Smooth muscle cell (in vitro differentiated cells): ENCODE measurements at regions not wholly inside any gene's neighbourhood (a gene's known extent, or its start where the extent isn't known, plus 50 kb on each side); places are given as distances from the start of the nearest gene placed in this dataset.

Experiments used
- DNase-seq: peaks from one replicate; lab custom pipeline; 2025; ENCODE audit not compliant: unreplicated experiment; lab: John Stamatoyannopoulos, UW
- H2AFZ ChIP-seq: fragments of 200-600 bp; sonication (generic); 2 replicates; pipeline ENCODE4 v1.6.0; 2016; ENCODE audit warnings: antibody characterized with exemption, low read depth, mild to moderate bottlenecking
- H3F3A ChIP-seq: fragments of 200-600 bp; sonication (generic); 2 replicates; pipeline ENCODE4 v1.6.0; 2017; ENCODE audit warnings: antibody characterized with exemption, low read depth
- H3K27ac ChIP-seq: fragments of 200-600 bp; sonication (generic); 2 replicates; pipeline ENCODE4 v1.5.1; 2016; ENCODE audit warnings: low read depth, mild to moderate bottlenecking
- H3K27me3 ChIP-seq: fragments of 200-600 bp; sonication (generic); 2 replicates; pipeline ENCODE4 v1.6.1; 2016; ENCODE audit warnings: low read depth, mild to moderate bottlenecking
- H3K36me3 ChIP-seq: fragments of 200-600 bp; sonication (generic); 2 replicates; pipeline ENCODE4 v1.5.1; 2016; ENCODE audit warnings: low read depth
- H3K4me1 ChIP-seq: fragments of 200-600 bp; sonication (generic); 2 replicates; pipeline ENCODE4 v1.5.1; 2016; ENCODE audit warnings: low read depth
- H3K4me2 ChIP-seq: fragments of 200-600 bp; sonication (generic); 2 replicates; pipeline ENCODE4 v1.6.0; 2016; ENCODE audit warnings: mild to moderate bottlenecking
- H3K4me3 ChIP-seq: fragments of 200-600 bp; sonication (generic); 2 replicates; pipeline ENCODE4 v1.5.1; 2016; ENCODE audit warnings: mild to moderate bottlenecking
- H3K79me2 ChIP-seq: fragments of 200-600 bp; sonication (generic); 2 replicates; pipeline ENCODE4 v1.6.0; 2016; ENCODE audit warnings: low read depth, mild to moderate bottlenecking
- H3K9ac ChIP-seq: fragments of 200-600 bp; sonication (generic); 2 replicates; pipeline ENCODE4 v1.6.0; 2016; ENCODE audit warnings: low read depth
- H3K9me3 ChIP-seq: fragments of 200-600 bp; sonication (generic); replicated peaks from 2 replicates; pipeline ENCODE4 v1.5.1; 2016; ENCODE audit warnings: low read depth
- H4K20me1 ChIP-seq: fragments of 200-600 bp; sonication (generic); 2 replicates; pipeline ENCODE4 v1.6.0; 2016; ENCODE audit warnings: low read depth
- WGBS: methylation state at CpG from one replicate; pipeline ENCODE4 v1.1.7; 2016; ENCODE audit warnings: low lambda C conversion rate; 5-methylcytosine and 5-hydroxymethylcytosine counted together
- TF ChIP-seq, protein P1 (sequence below): fragments of 200-600 bp; sonication (generic); IDR thresholded peaks from 2 replicates; pipeline ENCODE4 v1.5.1; 2017; ENCODE audit warnings: borderline replicate concordance, mild to moderate bottlenecking, antibody characterized with exemption; ENCODE audit not compliant: insufficient read depth, poor library complexity, severe bottlenecking

GRCh38 chr6:16930432-16930831, 169.2 kb upstream of the ATXN1 start:
- Histone ChIP-seq H3K79me2 (no peaks in the 10 kb centered on the region), H3F3A (peaks cover 4% of the 10 kb centered on the region), H4K20me1 (no peaks in the 10 kb centered on the region), H3K9ac (no peak overlapping the region), H3K4me2 (no peak overlapping the region), H3K36me3 (no peaks in the 10 kb centered on the region), H3K4me1 (peaks cover 7% of the 10 kb centered on the region), H3K4me3 (no peak overlapping the region), H2AFZ (no peak overlapping the region), H3K27me3 (no peaks in the 10 kb centered on the region), H3K9me3 (no peaks in the 10 kb centered on the region), H3K27ac (peak overlapping the region; percentile 94)
- WGBS: 98% methylated on average over 1 of the region's 1 CpG
- DNase-seq: no peak
- TF ChIP-seq, protein P1, sequence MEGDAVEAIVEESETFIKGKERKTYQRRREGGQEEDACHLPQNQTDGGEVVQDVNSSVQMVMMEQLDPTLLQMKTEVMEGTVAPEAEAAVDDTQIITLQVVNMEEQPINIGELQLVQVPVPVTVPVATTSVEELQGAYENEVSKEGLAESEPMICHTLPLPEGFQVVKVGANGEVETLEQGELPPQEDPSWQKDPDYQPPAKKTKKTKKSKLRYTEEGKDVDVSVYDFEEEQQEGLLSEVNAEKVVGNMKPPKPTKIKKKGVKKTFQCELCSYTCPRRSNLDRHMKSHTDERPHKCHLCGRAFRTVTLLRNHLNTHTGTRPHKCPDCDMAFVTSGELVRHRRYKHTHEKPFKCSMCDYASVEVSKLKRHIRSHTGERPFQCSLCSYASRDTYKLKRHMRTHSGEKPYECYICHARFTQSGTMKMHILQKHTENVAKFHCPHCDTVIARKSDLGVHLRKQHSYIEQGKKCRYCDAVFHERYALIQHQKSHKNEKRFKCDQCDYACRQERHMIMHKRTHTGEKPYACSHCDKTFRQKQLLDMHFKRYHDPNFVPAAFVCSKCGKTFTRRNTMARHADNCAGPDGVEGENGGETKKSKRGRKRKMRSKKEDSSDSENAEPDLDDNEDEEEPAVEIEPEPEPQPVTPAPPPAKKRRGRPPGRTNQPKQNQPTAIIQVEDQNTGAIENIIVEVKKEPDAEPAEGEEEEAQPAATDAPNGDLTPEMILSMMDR: no peak

GRCh38 chr6:16929809-16930208, 168.5 kb upstream of the ATXN1 start:
- Histone ChIP-seq H3K4me3 (no peak overlapping the region), H3F3A (peaks cover 4% of the 10 kb centered on the region), H3K4me1 (peaks cover 7% of the 10 kb centered on the region), H3K9me3 (no peaks in the 10 kb centered on the region), H4K20me1 (no peaks in the 10 kb centered on the region), H3K36me3 (no peaks in the 10 kb centered on the region), H3K4me2 (peak overlapping the region; percentile 56), H3K79me2 (no peaks in the 10 kb centered on the region), H2AFZ (no peak overlapping the region), H3K27ac (peak overlapping the region; percentile 94), H3K9ac (no peak overlapping the region), H3K27me3 (no peaks in the 10 kb centered on the region)
- TF ChIP-seq, protein P1: no peak
- DNase-seq: no peak

DNA sequence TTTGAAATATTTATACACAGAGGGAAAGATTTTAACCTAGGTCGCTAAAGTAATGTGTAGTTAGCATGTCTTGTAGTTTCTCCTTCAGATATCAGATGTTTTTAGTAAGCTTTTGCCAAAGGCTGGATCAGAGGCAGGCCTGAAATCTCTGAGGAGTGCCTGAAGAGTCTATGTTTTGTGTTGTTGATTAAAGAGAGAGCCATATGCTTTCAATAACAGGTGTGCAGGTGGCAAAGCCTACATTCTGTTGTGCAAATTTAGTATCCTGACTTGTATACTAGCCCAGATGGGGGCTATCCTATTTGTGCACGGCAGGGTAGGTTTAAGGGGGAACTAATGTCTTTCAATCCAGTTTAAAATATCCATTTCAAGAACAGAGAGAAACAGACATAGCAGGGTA, 167.1 kb upstream of the ATXN1 start:
- no peaks in the 10 kb centered on the region for H3K27me3 ChIP-seq
- no peaks in the 10 kb centered on the region for H4K20me1 ChIP-seq
- H3K4me1 ChIP-seq: peaks cover 7% of the 10 kb centered on the region
- no peak overlapping the region for H3K9ac ChIP-seq
- H3K9me3 ChIP-seq: no peaks in the 10 kb centered on the region
- no peak overlapping the region for H3K4me2 ChIP-seq
- 91% methylated on average over 2 of the region's 2 CpGs for WGBS
- peak overlapping the region; percentile 94 for H3K27ac ChIP-seq
- H3K4me3 ChIP-seq: no peak overlapping the region
- H2AFZ ChIP-seq: peak overlapping the region; percentile 10
- H3F3A ChIP-seq: no peaks in the 10 kb centered on the region
- no peaks in the 10 kb centered on the region for H3K79me2 ChIP-seq
- TF ChIP-seq, protein P1: no peak
- no peaks in the 10 kb centered on the region for H3K36me3 ChIP-seq
- no peak for DNase-seq

DNA sequence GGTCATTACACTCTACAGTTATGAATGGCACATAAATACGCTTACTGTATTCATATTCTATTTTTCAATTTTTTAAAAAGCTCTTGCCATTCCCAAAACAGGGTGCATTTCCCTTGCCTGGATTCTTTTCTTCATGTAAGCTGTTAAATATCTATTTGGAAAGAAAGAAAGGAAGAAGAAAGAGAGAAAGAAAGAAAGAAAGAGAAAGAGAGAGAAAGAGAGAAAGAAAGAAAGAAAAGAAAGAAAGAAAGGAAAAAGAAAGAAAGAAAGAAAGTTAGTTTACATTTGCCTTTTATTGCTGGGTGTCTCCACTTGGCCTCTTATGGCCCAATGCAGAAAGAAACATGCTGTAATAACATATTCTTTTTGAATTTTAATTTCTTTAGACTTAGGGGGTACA, 165.9 kb upstream of the ATXN1 start:
- no peak overlapping the region for H3K27ac ChIP-seq
- no peaks in the 10 kb centered on the region for H3K27me3 ChIP-seq
- no peak for DNase-seq
- no peak overlapping the region for H3K4me3 ChIP-seq
- WGBS: 97% methylated on average over 1 of the region's 1 CpG
- H3K4me2 ChIP-seq: no peak overlapping the region
- TF ChIP-seq, protein P1: no peak
- H3K9ac ChIP-seq: no peak overlapping the region
- H3K36me3 ChIP-seq: no peaks in the 10 kb centered on the region
- no peak overlapping the region for H2AFZ ChIP-seq
- peaks cover 7% of the 10 kb centered on the region for H3K4me1 ChIP-seq
- H3K79me2 ChIP-seq: no peaks in the 10 kb centered on the region
- H3F3A ChIP-seq: no peaks in the 10 kb centered on the region
- H4K20me1 ChIP-seq: no peaks in the 10 kb centered on the region
- H3K9me3 ChIP-seq: no peaks in the 10 kb centered on the region
